Fibroblast of pulmonary artery (primary cell): ENCODE measurements at regions not wholly inside any gene's neighbourhood (a gene's known extent, or its start where the extent isn't known, plus 50 kb on each side); places are given as distances from the start of the nearest gene placed in this dataset.

Experiments
- DNase-seq: peaks from one replicate; pipeline ENCODE4 v3.0.0-alpha.2; 2010; ENCODE audit warnings: low read depth
- H3K4me3 ChIP-seq: replicated peaks from 2 replicates; pipeline ENCODE4 v1.5.1; 2011; ENCODE audit warnings: low read depth, mild to moderate bottlenecking, control low read depth, low read length, moderate library complexity
- CTCF ChIP-seq: IDR thresholded peaks from 2 replicates; pipeline ENCODE4 v1.5.1; 2011; ENCODE audit warnings: mild to moderate bottlenecking, control low read depth, low read length, inconsistent platforms; ENCODE audit errors: missing control alignments

DNA sequence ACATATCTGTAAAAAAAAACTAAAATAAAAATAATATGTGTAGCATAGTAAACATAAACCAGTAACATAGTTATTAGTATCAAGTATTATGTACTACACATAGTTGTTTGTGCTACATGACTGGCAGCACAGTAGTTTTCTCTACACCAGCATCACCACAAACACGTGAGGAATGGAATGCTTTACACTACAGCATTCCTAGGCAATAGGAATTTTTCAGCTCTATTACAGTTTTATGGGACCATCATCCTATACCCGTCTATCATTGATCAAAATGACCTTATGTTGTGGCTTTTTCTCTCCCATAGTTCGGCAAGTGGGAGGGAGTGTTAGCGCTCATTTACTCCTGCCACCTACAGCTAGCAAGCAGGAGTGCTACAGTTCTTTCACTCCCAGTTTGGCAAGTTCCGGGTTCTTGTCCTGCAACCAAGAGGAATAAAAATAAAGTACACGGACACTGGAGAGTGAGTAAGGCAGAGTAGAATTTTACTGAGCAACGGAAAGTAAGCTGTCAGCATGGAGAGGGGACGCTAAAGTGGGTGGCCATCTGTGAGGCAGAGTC, 196.8 kb upstream of the HSF2 start:
- H3K4me3 ChIP-seq = no peak overlapping the region
- DNase-seq = no peak
- no peak for TF ChIP-seq CTCF

DNA sequence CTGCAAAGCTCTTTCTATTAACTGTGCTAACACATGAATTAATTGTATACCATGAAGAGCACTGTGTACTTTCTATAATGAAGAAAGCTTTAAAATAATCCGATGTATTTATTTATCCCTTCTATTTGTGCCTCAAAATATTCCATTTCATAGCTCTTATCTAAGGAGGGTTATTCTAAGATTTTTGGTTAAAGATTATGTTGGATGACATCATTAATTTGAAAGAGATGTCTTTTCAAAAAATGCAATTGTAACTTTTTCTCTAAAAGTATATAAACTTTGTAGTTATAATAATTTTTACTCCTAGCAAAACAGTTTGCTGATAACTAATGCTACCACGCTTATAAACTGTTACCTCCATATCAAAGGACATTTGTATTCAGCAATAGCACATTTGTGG, 192.4 kb upstream of the HSF2 start:
- DNase-seq = no peak
- TF ChIP-seq CTCF = no peak
- no peak overlapping the region for H3K4me3 ChIP-seq

GRCh38 chr6:122207794-122208193, 191.7 kb upstream of the HSF2 start:
- peak; percentile 2 for DNase-seq
- no peak for TF ChIP-seq CTCF
- H3K4me3 ChIP-seq = no peak overlapping the region

- no peak for TF ChIP-seq CTCF
- no peak overlapping the region for H3K4me3 ChIP-seq
- DNase-seq = no peak
Measured at GRCh38 chr6:122214605-122215318, 184.7 kb upstream of the HSF2 start.

GRCh38 chr6:122220254-122220653, 179.2 kb upstream of the HSF2 start:
- DNase-seq = no peak
- no peak for TF ChIP-seq CTCF
- no peak overlapping the region for H3K4me3 ChIP-seq

GRCh38 chr6:122222761-122223160, 176.7 kb upstream of the HSF2 start:
- no peak for DNase-seq
- no peak overlapping the region for H3K4me3 ChIP-seq
- no peak for TF ChIP-seq CTCF

GRCh38 chr6:122223251-122223650, 176.2 kb upstream of the HSF2 start:
- TF ChIP-seq CTCF = no peak
- H3K4me3 ChIP-seq = no peak overlapping the region
- no peak for DNase-seq
